ENCODE measurements at regions not wholly inside any gene's neighbourhood (a gene's known extent, or its start where the extent isn't known, plus 50 kb on each side); places are given as distances from the start of the nearest gene placed in this dataset.

DNA sequence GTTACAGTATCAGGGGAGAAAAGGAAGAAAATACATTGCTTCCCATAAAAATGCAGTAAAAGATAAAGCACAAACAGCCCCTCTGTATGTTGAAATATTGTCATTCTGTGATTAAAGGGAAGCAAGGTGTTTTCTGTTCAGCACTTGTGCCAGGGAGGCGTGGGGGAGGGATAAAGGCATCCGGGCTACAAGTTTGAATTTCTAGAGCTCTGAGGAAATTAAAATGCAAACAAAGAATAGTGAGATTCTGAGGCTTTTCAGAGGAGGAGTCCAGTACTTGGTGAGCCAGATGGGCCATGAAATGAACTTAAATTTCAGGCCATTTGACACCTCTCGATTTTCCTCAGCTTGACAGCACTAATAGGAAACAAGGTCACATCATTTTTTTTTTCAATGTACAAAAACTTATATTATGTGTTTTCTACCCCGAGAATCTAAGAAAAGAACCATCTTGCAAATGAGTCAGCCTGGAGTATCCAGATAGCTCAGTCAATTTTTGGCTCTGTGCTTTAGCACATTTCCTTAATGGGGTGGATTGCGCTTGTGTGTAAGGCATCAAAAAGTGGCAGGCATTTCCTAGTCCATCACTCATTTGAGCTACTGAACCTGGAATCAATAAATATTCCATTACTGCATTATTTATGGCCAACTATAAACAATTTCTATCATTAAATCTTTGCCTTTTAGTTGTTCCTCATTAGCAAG is 640.8 kb upstream of the TBL1XR1 start:
- TF ChIP-seq, protein P1, sequence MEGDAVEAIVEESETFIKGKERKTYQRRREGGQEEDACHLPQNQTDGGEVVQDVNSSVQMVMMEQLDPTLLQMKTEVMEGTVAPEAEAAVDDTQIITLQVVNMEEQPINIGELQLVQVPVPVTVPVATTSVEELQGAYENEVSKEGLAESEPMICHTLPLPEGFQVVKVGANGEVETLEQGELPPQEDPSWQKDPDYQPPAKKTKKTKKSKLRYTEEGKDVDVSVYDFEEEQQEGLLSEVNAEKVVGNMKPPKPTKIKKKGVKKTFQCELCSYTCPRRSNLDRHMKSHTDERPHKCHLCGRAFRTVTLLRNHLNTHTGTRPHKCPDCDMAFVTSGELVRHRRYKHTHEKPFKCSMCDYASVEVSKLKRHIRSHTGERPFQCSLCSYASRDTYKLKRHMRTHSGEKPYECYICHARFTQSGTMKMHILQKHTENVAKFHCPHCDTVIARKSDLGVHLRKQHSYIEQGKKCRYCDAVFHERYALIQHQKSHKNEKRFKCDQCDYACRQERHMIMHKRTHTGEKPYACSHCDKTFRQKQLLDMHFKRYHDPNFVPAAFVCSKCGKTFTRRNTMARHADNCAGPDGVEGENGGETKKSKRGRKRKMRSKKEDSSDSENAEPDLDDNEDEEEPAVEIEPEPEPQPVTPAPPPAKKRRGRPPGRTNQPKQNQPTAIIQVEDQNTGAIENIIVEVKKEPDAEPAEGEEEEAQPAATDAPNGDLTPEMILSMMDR (conservative IDR thresholded peaks at IDR 0.05) = no peak
- TF ChIP-seq EZH2 (IDR thresholded peaks at IDR 0.05; ENCODE audit: low read depth) = no peak

Data from PC-9 (cell line).